Immature natural killer cell (primary cell): ENCODE measurements at regions not wholly inside any gene's neighbourhood (a gene's known extent, or its start where the extent isn't known, plus 50 kb on each side); places are given as distances from the start of the nearest gene placed in this dataset.

Source experiments
- DNase-seq, 3 donors: peaks; one replicate each; pipeline ENCODE4 v3.0.0; 2022; ENCODE audit warnings: mixed read lengths in 1 of 3
- H3K27ac Mint-ChIP-seq, 6 donors: one replicate each; pipeline ENCODE4 v1.8.0; 2020; ENCODE audit warnings: mixed read lengths in 6 of 6, mild to moderate bottlenecking in 5 of 6, inconsistent platforms in 4 of 6, moderate library complexity in 3 of 6
- H3K27me3 Mint-ChIP-seq, 3 donors: one replicate each; pipeline ENCODE4 v1.8.0; 2020 to 2021; ENCODE audit warnings: low read depth in 3 of 3, mild to moderate bottlenecking in 3 of 3, mixed read lengths in 3 of 3, moderate library complexity in 3 of 3, inconsistent platforms in 1 of 3
- H3K36me3 Mint-ChIP-seq, 3 donors: one replicate each; pipeline ENCODE4 v1.8.0; 2020; ENCODE audit warnings: mixed read lengths in 3 of 3, inconsistent platforms in 2 of 3, mild to moderate bottlenecking in 2 of 3
- H3K4me1 Mint-ChIP-seq, 2 donors: one replicate each; pipeline ENCODE4 v1.8.0; 2020; ENCODE audit warnings: inconsistent platforms in 2 of 2, mild to moderate bottlenecking in 2 of 2, mixed read lengths in 2 of 2, moderate library complexity in 1 of 2
- H3K4me3 Mint-ChIP-seq, 5 donors: one replicate each; pipeline ENCODE4 v1.8.0; 2020; ENCODE audit warnings: mild to moderate bottlenecking in 5 of 5, mixed read lengths in 5 of 5, inconsistent platforms in 3 of 5, moderate library complexity in 3 of 5
- H3K9me3 Mint-ChIP-seq, 6 donors: one replicate each; pipeline ENCODE4 v1.8.0; 2020; ENCODE audit warnings: mild to moderate bottlenecking in 6 of 6, mixed read lengths in 6 of 6, inconsistent platforms in 4 of 6, moderate library complexity in 3 of 6

- H3K9me3 Mint-ChIP-seq, result no peaks in the 10 kb centered on the region
- no peaks in the 10 kb centered on the region for H3K36me3 Mint-ChIP-seq
- no peak overlapping the region for H3K4me3 Mint-ChIP-seq
- peaks cover 3 to 5% (median 4%) of the 10 kb centered on the region in 3 donors for H3K27me3 Mint-ChIP-seq
- H3K4me1 Mint-ChIP-seq, result no peaks in the 10 kb centered on the region
- no peak overlapping the region for H3K27ac Mint-ChIP-seq
- no peak for DNase-seq
Observed at GRCh38 chr6:21396313-21396712, 197.2 kb upstream of the SOX4 start.

- H3K4me1 Mint-ChIP-seq, result no peaks in the 10 kb centered on the region
- H3K27me3 Mint-ChIP-seq, result peaks cover 0 to 5% (median 5%) of the 10 kb centered on the region in 3 donors
- no peak overlapping the region for H3K27ac Mint-ChIP-seq
- H3K36me3 Mint-ChIP-seq, result no peaks in the 10 kb centered on the region
- no peak for DNase-seq
- H3K9me3 Mint-ChIP-seq, result no peaks in the 10 kb centered on the region
- H3K4me3 Mint-ChIP-seq, result no peak overlapping the region
Observed at GRCh38 chr6:21398741-21399325, 194.7 kb upstream of the SOX4 start.

DNA sequence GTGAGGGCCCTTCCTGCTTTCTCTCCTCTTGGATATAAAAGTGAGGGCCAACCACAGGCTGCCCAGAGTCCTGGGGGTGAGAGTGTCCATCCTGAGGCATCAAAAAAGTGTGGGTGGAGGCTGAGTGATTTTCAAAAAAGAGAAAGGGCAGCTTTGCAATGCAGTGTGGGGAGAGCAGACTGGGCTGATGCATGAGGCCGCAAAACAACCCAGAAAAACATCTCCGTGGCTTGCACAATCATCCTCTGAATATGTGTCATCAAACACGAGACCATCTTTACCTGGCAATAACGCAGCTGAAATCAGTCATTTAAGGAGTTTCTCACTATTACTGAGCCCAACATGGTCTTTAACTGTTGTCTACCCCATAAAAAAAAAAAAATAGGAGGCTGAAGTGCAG is 191.2 kb upstream of the SOX4 start:
- Mint-ChIP-seq H3K36me3 (no peaks in the 10 kb centered on the region), H3K4me1 (no peaks in the 10 kb centered on the region), H3K9me3 (peaks cover 0 to 9% (median 0%) of the 10 kb centered on the region in 6 donors), H3K27ac (no peak overlapping the region), H3K27me3 (peaks cover 0 to 7% (median 0%) of the 10 kb centered on the region in 3 donors), H3K4me3 (no peak overlapping the region)
- DNase-seq, result no peak

DNA sequence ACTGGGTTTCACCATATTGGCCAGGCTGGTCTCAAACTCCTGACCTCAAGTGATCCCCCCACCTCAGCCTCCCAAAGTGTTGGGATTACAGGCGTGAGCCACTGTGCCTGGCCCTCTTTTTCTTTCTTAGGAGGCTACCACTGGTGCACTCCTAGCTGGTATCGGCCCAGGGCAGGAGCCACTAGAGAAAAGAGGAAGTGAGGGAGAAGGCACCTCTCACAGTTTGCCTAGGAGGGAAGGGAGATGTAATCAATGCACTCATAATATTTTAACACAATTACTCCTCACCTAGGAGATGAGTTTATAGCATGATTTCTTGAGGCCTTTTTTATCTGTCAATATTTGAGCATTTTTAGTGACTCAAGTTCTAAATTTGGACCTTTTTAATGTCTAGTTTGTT is 189.0 kb upstream of the SOX4 start:
- Mint-ChIP-seq H3K4me3 (no peak overlapping the region), H3K9me3 (peaks cover 0 to 9% (median 0%) of the 10 kb centered on the region in 6 donors), H3K36me3 (no peaks in the 10 kb centered on the region), H3K27ac (no peak overlapping the region), H3K27me3 (peaks cover 0 to 6% (median 0%) of the 10 kb centered on the region in 3 donors), H3K4me1 (no peaks in the 10 kb centered on the region)
- no peak for DNase-seq

GRCh38 chr6:21406316-21406715 is 187.2 kb upstream of the SOX4 start:
- no peaks in the 10 kb centered on the region for H3K36me3 Mint-ChIP-seq
- peaks cover 0 to 6% (median 0%) of the 10 kb centered on the region in 3 donors for H3K27me3 Mint-ChIP-seq
- no peak overlapping the region for H3K27ac Mint-ChIP-seq
- H3K9me3 Mint-ChIP-seq, result peaks cover 0 to 9% (median 1%) of the 10 kb centered on the region in 6 donors
- no peak for DNase-seq
- no peaks in the 10 kb centered on the region for H3K4me1 Mint-ChIP-seq
- H3K4me3 Mint-ChIP-seq, result no peak overlapping the region

DNA sequence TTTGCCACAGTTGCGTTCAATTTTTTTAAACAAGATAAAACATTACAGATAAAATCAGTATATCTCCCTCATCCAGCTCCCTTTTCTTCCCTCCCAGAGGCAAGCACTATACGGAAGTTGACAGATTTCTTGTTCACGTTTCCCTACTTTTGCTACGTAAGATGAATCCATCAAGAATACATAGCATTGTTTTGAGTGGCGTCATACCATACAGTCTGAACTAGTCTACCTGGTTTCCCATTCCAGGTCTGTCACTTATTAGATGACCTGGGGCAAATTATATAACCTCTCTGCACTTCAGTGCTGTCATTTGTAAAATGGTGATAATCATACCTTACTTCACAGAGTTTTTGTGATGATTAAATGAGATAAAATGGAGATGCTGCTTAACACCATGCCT is 184.3 kb upstream of the SOX4 start:
- H3K36me3 Mint-ChIP-seq, result no peaks in the 10 kb centered on the region
- H3K4me3 Mint-ChIP-seq, result no peak overlapping the region
- no peaks in the 10 kb centered on the region for H3K4me1 Mint-ChIP-seq
- H3K9me3 Mint-ChIP-seq, result peaks cover 0 to 9% (median 1%) of the 10 kb centered on the region in 6 donors
- DNase-seq, result no peak
- peaks cover 1 to 4% (median 3%) of the 10 kb centered on the region in 3 donors for H3K27me3 Mint-ChIP-seq
- H3K27ac Mint-ChIP-seq, result no peak overlapping the region

DNA sequence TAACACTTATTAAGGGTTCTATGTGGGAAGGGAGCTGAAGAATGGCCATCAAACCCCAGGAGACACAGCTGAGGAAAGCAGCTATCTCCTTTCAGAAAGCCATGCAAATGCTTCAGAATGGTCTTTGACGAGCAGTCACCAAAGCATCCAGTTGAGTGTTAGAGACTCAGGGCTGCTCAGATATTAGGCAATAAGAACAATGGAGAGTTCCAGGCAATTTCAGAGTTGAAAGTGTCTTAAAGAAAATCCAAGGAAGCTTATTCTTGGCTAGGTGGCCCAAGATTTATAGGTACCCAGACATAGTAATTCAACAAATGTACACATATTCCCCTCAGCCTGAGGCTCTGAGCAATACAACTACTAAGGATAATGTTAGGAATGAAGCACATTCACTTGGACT is 180.1 kb upstream of the SOX4 start:
- Mint-ChIP-seq H3K27ac (no peak overlapping the region), H3K27me3 (peaks cover 1 to 3% (median 2%) of the 10 kb centered on the region in 3 donors), H3K4me3 (no peak overlapping the region), H3K9me3 (peaks cover 0 to 4% (median 0%) of the 10 kb centered on the region in 6 donors), H3K4me1 (no peaks in the 10 kb centered on the region), H3K36me3 (no peaks in the 10 kb centered on the region)
- no peak for DNase-seq

- H3K36me3 Mint-ChIP-seq, result no peaks in the 10 kb centered on the region
- no peak overlapping the region for H3K4me3 Mint-ChIP-seq
- peaks cover 0 to 4% (median 0%) of the 10 kb centered on the region in 6 donors for H3K9me3 Mint-ChIP-seq
- H3K27me3 Mint-ChIP-seq, result peaks cover 1 to 3% (median 2%) of the 10 kb centered on the region in 3 donors
- H3K4me1 Mint-ChIP-seq, result no peaks in the 10 kb centered on the region
- H3K27ac Mint-ChIP-seq, result no peak overlapping the region
- DNase-seq, result no peak
Observed at GRCh38 chr6:21414065-21414464, 179.5 kb upstream of the SOX4 start.

DNA sequence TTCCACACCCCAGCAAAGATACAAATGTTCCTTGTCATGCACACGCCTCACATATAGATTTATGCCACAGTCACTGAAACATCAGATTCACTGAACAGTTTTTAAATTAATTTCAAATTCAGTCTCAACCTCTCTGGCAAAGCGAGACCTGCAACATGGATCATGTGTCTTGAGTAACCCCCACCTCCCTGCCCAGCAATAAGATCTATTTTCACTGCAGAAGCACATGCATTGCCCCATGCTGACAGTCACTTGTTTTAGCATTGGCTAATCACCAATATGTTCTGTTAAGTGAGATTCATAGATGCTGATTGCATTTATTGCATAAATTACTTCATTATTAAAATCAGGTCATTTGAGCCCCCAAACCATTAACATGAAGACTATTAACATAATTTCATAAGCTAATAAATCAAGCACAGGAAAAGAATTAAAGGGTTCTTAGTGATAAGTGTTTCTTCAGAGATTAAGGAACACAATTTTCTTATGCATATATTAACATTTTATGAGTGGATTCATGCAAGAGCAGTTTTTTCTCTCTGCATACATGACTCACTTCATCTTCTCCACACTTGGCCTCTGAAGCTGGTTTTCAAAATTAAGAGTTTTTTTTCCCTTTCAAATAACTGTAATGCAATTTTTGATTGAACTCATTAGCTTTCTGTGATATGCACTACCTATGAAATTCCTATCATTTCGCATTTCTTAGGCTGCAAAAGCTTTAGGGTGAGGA is 173.2 kb upstream of the SOX4 start:
- H3K9me3 Mint-ChIP-seq, result no peaks in the 10 kb centered on the region
- no peaks in the 10 kb centered on the region for H3K4me1 Mint-ChIP-seq
- no peaks in the 10 kb centered on the region for H3K36me3 Mint-ChIP-seq
- no peak overlapping the region for H3K4me3 Mint-ChIP-seq
- peaks cover 2 to 10% (median 3%) of the 10 kb centered on the region in 3 donors for H3K27me3 Mint-ChIP-seq
- H3K27ac Mint-ChIP-seq, result no peak overlapping the region
- no peak for DNase-seq

- H3K9me3 Mint-ChIP-seq, result no peaks in the 10 kb centered on the region
- H3K27me3 Mint-ChIP-seq, result peaks cover 2 to 10% (median 3%) of the 10 kb centered on the region in 3 donors
- H3K36me3 Mint-ChIP-seq, result no peaks in the 10 kb centered on the region
- no peak overlapping the region for H3K4me3 Mint-ChIP-seq
- no peak overlapping the region for H3K27ac Mint-ChIP-seq
- DNase-seq, result no peak
- no peaks in the 10 kb centered on the region for H3K4me1 Mint-ChIP-seq
Observed at GRCh38 chr6:21420926-21421325, 172.6 kb upstream of the SOX4 start.

DNA sequence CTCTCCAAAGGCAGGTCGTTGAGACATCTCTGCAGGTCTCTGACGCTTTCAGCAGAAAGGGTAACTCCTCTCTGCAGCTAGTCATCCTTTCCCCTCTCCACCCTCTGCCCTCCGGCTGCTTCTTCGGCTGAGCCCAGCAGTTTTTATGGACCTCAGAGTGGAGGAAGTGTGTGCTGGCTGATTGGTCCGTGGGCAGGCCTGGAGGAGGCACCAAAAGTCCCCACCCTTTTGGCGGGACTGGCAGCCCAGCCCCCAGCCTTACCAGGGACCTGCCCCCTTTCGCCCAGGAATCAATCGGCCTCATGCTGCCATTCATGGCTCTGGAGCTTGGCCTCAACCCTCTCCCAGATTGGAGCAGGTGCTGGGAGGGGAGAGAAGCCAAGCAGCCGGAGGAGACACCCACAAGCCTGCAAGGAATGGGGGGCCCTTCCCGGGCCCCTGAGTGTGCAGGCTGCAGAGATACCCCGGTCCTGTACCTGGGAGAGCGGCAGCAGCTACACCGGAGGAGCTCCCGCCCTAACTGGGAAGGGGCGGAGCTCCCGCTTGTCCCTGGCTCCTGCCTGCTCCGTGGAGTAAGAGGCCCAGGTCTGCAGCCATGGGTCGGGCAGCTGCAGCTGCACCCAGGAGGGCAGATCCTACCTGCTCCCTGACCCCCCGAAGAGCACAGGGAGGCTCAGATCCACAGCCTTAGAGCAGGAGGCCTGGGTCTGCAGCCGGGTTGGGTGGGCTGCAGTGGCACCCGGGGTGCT is 170.3 kb upstream of the SOX4 start:
- H3K27ac Mint-ChIP-seq, result no peak overlapping the region
- DNase-seq, result no peak
- no peaks in the 10 kb centered on the region for H3K36me3 Mint-ChIP-seq
- peaks cover 3 to 10% (median 4%) of the 10 kb centered on the region in 3 donors for H3K27me3 Mint-ChIP-seq
- no peak overlapping the region for H3K4me3 Mint-ChIP-seq
- no peaks in the 10 kb centered on the region for H3K9me3 Mint-ChIP-seq
- H3K4me1 Mint-ChIP-seq, result no peaks in the 10 kb centered on the region

DNA sequence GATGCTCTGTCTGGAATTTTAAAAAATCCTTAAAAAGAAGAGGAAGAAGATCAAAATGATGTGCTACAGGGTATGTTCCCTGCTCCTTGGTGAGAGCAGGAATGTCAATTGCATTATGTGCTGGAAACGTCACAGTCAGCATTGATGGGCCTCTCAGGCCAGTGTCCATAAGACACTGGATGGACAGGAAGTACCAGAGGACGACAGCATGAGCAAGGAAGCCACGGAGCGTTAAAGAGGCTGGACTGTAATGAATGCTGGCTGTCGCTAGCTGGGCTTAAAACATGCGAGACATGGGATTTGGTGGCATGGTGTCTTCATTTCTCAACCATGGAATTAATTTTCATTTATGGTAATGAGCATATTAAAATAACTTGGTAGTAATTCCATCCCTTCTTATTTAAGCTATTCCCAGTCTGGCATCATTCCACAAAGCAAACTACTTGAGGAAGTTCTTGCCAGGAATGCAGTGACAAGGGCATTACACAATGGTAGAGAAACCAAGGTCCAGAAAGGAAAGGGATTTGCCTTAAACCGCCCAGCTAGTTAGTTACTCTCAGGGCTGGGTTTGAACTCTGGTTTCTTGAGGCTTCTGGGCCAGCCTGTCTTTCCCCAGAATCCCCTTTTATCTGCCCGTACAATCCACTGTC is 166.6 kb upstream of the SOX4 start:
- no peak overlapping the region for H3K27ac Mint-ChIP-seq
- no peak overlapping the region for H3K4me3 Mint-ChIP-seq
- no peaks in the 10 kb centered on the region for H3K9me3 Mint-ChIP-seq
- H3K4me1 Mint-ChIP-seq, result no peaks in the 10 kb centered on the region
- H3K27me3 Mint-ChIP-seq, result peaks cover 2 to 7% (median 4%) of the 10 kb centered on the region in 3 donors
- H3K36me3 Mint-ChIP-seq, result no peaks in the 10 kb centered on the region
- DNase-seq, result no peak

DNA sequence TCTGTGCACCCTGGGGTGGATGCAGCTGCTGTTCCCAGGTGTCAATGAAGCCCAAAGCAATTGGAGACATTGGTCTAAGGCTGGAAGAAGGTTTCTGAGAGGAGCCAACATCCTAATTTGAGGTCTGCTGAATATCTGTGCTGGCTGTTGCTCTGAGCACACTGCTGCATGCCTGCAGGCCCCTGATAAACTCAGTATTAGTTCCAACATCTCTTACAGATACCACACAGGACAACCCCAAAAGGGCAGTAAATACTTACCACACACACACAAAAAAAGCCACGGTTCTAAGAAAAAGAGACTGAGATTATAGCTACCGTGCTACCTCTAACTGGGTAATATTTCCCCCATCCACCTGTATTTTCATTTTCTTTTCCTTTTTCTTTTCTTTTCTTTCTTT is 164.3 kb upstream of the SOX4 start:
- Mint-ChIP-seq H3K4me1 (no peaks in the 10 kb centered on the region), H3K4me3 (no peak overlapping the region), H3K27ac (no peak overlapping the region), H3K9me3 (no peaks in the 10 kb centered on the region), H3K36me3 (peaks cover 0 to 4% (median 0%) of the 10 kb centered on the region in 3 donors), H3K27me3 (peaks cover 2 to 4% (median 3%) of the 10 kb centered on the region in 3 donors)
- DNase-seq, result no peak

DNA sequence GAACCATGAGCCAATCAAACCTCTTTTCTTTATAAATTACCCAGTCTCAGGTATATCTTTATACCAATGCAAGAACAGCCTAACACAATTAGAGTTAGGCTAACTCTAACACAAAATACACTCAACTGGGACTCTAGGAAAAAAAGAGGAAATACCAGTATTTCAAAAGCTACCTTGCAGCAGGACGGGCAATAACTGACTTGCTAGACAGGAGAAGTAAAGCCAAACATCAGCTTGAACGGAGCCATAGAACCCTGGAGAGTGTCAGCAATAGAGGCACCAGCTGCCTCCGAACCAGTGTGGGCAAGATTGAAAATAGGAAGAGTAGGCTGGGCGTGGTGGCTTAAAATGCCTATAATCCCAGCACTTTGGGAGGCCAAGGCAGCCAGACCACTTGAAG is 162.0 kb upstream of the SOX4 start:
- no peak for DNase-seq
- H3K27ac Mint-ChIP-seq, result no peak overlapping the region
- H3K27me3 Mint-ChIP-seq, result peaks cover 0 to 2% (median 0%) of the 10 kb centered on the region in 3 donors
- H3K9me3 Mint-ChIP-seq, result no peaks in the 10 kb centered on the region
- H3K36me3 Mint-ChIP-seq, result peaks cover 0 to 4% (median 0%) of the 10 kb centered on the region in 3 donors
- H3K4me3 Mint-ChIP-seq, result no peak overlapping the region
- peaks cover 0 to under 1% of the 10 kb centered on the region in 2 donors for H3K4me1 Mint-ChIP-seq
